Ureter (tissue), 1 donor: ENCODE measurements at regions not wholly inside any gene's neighbourhood (a gene's known extent, or its start where the extent isn't known, plus 50 kb on each side); places are given as distances from the start of the nearest gene placed in this dataset.

Experiments
- DNase-seq: peaks from one replicate; pipeline ENCODE4 v3.0.0-alpha.2; 2020; ENCODE audit warnings: low spot score
- donor health status: DM: yes; HTN: yes; CAD: no.

DNA sequence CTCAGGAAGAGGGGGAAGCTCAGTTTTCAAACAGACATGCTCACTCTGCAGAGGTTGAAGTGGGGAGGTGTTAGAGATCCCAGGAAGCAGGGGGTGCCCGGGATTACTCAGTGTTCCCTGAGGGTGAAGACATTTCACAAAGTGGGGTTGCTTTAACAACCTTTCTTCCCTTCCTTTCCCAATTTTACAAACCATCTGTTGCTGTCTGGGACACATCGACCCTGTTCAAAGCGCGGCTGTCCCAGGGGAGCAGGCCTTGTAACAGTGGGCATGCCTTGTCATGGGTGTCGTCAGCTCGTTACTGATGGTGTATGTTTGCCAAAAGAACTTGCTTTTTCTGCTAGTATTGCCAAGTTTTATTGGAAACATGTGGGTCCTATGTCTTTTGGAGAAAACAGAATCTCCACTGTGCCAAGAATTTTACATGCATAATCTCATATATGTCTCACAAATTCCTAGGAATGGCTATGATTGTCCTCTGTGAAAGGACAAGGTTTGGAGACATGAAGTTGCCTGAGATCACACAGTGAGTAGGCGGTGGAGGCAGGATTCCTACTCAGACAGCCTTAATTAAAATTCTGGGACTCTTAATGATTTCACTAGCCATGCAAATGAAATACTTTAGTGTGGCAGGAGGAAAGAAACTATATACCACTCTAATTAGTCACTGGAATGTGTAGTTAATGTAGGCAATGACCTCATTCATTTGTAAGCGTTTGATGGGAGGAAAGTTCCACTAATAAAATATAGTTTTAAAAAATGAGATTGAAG, 198.9 kb downstream of the NXNL2 start:
- DNase-seq, result no peak

DNA sequence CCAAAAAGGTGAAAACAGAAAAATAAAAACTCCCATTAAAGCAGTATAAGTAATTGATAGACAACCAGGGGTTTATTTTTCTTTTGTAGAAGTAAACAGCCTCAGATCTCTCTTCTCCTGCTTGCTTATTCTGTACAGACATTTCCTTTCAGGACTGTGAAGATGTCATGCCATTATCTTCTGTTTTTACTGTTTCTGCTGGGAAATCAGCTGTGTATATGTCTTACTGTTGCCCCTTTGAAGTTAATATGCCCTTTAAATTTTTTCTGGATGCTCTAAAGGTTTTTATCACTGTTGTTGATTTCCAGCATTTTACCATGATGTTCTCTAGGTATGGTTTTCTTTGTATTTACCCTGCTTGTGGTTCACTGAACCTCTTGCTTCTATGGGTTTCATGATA, 199.5 kb downstream of the NXNL2 start:
- no peak for DNase-seq

DNA sequence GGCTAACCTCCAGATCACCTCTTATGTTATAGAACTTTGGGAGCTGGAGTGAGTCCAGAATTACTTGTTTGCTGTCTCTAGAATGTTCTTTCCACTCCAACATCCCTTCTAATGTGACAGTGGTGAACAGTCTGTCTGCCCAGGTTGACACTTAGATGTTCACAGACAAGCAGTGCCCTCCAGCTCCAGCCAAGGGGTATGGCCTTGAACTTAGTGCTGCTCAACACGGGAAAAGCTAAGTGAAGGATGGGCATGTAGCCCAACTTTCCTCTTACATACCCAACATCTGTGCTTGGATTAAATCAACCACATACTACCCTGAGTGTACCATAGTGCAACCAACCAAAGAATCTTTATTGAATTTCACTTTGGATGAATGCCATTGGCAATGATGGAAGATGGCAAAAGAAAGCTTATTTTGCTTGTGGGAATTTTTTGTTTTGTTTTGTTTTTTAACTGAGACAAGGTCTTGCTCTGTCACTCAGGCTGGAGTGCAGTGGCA, 201.2 kb downstream of the NXNL2 start:
- DNase-seq, result no peak

DNA sequence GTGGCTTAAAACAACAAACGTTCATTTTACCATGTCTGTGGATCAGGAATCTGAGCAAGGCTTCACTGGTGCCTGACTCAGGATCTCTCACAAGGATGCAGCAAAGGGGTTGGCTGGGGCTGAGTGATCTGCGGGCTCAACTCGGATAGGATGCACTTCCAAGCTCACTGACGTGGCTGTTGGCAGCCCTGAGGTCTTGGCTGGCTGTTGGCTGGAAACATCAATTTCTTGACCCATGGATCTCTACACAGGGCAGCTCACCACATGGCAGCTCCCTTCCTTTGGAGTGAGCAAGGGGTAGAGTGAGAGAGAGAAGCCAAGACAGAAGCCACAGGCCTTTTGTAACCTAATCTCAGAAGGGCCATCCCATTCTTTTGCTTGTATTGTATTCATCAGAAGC, 202.1 kb downstream of the NXNL2 start:
- no peak for DNase-seq

DNA sequence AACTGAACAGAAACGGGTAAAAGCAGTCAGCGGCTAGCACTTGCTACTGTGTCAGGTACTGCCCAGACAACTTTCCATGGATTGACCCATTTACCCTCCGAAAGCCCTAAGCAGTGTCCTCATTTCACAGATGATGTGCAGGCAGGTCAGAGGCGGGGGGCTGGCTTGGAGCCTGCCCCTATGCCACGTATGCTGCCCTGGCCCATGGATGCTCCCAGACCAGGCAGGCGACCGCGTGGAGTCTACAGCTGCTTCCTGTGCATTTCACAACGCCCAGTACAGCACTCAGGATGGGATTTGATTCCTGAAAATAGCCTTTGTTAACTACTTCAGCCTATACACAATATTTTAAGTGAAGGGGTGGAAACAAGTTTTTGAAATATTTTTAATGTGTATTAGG, 202.9 kb downstream of the NXNL2 start:
- no peak for DNase-seq

DNA sequence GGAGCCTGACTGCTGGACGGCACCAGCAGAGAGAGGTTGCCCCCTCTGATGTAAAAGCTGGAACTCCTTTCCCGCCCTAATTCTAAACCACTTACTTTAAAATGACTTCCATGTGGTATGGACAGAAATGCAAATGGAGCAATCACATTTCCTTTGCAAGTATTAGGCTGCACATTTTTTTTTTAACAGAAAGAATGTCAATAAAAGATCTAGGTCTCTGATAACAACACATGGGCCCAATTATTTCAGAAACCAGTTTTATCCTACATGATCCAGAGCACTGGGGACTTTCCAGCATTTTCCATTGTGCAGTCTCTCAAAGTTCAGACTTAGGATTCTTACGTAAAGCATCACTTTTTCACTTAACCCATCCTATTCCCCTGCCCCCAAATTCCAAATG, 203.7 kb downstream of the NXNL2 start:
- no peak for DNase-seq

DNA sequence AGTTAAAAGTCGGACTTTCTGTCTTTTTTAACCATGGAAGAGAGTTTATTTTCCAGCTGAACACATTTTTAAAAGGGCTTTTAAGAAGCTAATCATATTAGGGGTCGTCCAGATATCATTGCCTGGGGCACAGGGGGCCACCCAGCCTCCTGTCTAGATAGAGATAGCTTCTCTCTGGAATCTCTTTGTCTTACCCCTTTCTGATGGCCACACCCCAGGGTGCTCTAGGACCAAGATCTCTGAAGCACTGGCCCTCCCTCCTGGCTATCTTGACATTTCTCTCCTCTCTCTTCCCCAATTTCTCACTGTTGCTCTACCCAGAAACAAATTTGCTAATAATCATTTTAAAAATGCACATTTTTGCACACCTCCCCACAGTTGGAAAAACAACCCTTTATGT, 204.4 kb downstream of the NXNL2 start:
- DNase-seq, result no peak

DNA sequence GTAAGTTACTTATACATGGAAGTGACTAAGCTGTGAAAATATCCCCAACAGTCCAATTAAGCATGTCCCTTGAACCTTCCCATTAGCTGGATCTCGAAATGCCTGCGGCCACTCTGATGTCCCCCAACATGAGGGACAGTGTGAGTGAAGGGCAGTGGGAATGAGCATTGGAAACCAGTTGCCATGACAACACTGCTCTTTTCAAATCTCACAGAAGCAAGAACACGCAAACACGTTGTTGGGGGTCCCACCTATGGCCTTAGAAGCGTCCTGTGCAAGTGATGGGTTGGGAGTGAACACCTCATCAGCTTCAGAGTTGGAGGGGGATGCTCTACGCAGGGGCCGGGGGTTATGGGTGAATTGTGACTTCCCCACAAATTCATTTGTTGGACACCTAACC, 205.9 kb downstream of the NXNL2 start:
- DNase-seq, result no peak

DNA sequence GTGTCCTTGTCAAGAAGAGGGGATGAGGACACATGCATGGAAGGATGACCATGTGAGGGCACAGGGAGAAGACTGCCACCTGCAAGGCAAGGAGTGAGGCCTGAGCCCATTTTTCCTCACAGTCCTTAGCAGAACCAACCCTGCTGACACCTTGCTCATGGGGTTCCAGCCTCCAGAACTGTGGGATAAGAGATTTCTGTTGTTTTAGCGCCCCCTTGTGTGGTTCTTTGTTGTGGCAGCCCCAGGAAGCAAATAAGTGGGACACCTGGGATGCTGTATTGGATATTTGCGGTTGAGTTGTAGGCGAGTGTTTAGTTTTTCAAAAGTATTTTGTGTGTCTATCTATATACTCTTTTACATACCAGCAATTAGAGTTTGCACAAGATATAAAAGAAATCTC, 206.4 kb downstream of the NXNL2 start:
- DNase-seq, result no peak

DNA sequence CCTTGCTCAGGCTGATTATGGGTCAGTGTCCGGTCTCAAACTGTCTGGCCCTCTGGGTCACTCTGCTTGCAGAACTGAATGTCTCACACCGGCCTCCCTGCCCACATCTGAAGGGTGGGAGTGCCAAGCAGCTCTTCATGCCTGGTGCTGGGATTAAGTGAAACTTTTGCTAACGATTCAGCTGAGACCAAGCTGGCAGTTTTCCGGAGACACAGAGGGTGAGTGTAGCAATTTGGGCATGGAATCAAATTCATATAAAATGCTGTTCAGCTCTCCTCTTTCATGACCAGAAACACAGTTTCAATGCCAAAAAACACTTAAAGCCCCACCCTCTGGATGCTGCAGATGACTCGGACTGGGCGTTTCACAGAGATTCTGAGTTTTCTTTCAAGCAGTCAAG, 207.5 kb downstream of the NXNL2 start:
- no peak for DNase-seq

DNA sequence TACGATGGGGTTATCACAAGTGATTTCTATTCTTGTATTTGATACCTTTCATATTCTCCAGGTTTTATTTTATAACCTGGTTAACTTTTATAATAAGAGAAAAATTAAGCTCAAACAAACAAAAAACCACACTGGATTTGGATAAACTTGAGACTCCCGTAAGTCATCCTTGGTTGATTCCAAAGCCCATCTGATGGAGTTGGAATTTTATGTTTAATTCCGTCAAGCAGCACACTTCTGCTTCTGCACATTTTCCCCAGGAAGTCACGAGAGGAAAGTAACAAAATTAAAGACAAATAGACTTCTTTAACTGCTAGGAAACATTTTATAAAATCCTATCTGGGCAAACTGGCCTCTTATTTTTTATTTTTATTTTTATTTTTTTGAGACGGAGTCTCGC, 207.9 kb downstream of the NXNL2 start:
- no peak for DNase-seq

DNA sequence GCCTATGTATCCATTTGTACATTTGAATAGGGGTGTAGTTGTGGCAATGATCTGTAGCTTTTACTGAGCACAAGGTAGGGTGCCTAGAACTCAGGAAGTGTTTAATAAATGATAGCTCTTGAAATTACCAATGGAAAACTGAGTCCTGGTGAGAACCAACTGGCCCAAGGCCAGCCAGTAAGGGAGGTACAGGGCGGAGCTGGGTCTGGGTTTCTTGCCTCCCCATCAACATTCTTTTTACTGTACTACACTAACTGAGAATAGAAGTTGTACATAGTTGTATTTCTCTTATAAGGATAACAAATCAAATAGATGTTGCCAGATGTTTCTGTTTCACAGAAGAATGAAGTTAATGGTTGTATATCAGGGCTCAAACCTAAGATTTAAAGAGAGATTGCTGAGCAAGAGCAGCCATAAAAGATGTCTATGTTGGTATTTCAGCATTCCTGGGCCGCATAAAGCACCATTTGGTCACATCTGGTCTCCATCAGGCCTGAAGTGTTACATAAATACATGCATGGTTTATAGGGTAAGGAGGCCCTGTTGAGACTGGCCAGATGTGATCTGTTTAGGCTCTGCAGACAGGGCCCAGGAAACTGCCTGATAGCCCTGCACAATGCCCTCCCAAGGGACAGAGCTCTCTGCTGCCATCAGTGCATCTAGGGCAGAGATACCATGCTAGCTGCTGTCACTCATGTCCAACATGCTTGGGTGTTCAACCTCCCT, 210.5 kb downstream of the NXNL2 start:
- DNase-seq, result no peak

DNA sequence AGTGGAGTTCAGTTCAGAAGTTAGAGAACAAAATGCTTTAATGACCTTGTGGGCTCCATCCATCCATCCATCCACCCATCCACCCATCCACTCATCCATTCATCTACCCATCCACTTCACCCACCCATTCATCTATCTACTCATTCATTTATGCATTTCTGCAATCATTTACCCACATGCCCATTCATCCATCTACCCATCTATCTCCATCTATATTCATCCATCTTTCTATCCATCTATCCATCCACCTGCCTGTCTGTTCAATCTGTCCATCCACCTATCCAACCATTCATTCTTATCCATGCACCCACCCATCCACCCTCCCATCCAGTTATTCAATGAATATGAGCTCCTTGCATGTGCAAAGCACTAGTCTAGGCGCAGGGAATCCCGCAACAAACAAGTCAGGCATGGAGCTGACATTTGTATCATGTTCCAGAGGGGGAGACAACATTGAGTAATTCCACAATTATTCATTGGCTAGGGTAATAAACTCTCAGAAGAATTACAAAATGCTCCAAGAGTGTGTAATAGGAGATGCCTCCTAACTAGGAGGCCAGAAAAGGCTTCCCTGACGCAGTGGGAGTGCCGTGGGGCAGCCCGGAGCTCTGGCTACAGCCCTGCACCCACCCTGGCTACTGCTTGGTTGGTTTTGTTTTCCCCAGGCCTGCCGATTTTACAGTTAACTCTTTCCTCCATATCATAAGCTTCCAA, 211.2 kb downstream of the NXNL2 start:
- no peak for DNase-seq

DNA sequence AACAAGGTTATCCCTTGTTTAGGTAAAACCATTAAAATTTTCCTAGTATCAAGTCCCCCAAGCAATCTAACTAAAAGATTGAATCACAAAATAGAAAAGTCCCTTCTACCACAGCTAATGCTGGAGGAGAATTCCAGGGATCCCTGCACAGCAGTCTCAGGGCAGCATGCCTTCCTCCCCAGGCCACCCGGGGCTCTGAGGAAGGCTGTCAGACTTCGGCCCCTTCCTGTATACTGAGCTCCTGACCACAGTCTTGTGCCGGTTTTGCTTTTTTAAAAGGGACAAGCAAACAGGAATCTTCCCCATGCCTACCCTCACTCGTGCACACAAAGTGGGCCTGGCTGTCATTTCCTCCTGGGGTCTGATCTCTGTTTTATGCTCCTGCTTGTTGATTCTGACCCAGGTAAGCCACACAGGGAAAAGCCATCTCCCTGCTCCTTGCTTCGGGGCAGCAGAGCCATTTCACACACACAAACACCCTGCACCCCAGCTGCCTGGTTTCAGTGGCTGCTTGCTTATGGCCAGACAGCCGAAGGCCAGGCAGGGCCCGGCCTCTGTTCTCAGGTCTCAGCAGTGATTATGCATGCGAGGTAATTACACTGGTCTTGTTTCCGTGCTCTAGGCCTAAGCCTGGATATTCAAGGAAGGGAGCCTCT, 211.9 kb downstream of the NXNL2 start:
- no peak for DNase-seq

DNA sequence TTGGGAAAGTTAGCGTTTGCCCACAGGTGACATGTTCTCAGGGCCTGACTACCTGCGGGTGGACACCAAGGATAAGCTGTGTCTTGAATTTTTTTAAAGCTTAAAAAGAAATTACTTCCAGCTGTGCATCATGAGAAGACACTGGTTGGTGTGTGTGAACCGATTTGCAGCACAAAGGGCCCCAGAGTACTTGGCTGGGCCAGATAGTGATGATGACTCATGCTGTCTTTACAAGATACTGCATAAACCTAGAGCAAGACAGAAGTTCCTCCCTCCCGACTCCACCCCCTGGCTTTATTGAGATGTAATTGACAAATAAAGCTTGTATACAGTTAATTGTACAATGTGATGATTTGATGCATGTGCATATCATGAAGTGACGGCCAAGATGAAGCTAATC, 212.8 kb downstream of the NXNL2 start:
- no peak for DNase-seq

DNA sequence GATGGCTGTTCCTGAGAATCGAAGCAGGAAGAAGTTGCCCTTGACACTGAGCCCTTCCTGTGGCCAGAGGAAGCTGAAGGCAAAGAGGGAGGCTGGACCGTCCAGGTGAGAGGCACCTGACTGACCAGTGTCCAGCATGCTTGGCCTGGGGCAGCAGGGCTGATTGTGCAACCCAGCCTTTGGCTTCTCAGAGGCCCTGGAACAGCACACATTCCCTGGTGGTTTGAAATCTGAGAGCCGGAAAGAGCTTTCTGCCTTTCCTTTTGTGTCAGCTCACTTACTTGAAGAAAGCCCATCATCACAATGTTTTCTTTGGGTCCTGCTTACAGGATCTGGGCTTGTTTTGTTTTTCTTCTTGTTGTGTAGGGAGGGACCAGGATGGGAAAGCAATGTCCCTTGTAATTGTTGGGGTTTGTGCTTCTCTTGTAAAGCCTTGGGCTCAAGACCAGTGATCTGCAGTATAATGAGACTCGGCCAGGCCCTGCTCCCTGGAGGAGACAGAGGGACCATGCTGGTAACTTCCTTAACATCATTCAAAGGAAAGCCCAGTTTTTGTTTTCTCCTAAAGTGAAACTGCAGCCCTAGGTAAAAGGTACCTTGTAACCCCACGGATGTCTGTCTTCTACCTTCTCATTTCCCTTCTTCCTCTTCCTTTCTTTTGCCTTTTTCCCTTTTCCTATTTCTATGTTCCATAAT, 213.7 kb downstream of the NXNL2 start:
- no peak for DNase-seq

DNA sequence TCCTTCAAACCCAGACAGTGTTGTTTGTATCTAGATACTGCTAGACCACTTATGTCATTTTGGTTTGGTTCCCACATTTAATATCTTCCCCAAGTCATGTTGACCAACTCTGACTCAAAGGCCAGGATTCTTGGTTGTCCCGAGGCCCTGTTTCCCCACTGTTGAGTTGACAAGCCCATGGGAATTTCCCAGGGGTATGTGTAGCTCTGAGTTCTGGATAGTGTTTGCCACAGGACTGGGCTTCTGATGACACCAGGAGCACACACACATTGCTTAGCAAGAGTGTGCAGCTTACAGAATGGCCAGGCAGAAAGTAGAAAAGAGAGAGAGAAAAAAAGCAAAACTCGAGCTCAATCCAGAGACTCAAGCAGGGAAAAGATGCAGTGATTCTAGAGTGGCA, 214.4 kb downstream of the NXNL2 start:
- DNase-seq, result no peak

DNA sequence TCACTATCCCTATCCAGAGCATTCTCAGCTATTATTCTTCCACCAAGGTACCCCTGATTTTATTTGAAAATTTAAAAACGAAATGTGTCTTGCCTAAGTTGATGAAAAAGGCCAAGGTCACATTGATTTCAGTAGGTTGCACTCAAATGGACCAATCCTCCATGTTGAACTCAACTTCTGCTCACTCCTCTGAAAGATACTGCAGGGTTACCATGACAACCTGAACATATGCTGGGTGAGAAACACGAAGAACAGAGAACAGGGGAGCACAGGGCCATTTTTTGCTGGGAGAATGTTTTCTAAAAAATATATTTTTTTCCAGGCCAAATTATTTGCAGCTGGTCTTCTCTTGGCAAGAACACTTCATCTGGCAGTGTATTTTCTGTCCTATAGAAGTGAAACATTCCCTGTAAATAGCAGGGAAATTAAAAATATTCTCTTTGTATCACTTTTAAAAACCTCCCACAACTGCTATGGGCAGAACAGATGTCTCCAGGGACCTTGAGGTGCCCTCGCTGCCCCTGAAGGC, 215.9 kb downstream of the NXNL2 start:
- DNase-seq, result no peak

DNA sequence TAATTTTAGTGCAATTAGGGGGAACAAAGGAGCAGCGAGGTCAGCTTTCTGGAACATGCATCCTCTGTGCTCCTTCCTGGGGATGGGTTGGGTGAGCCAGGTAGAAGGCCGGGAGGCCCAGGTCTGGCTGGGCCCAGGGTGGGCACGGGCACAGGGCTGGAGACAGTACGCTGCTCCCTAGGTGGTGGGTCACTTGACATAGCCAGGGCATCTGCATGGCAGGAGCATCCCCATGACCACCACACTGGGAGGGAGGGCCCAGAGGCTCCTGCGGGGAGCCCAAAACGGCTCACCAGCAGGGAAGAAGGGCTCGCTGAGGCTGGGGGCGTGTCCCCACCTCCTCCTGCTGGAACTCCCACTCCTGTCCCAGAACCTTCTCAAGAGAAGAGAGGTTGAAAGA, 216.8 kb downstream of the NXNL2 start:
- no peak for DNase-seq

DNA sequence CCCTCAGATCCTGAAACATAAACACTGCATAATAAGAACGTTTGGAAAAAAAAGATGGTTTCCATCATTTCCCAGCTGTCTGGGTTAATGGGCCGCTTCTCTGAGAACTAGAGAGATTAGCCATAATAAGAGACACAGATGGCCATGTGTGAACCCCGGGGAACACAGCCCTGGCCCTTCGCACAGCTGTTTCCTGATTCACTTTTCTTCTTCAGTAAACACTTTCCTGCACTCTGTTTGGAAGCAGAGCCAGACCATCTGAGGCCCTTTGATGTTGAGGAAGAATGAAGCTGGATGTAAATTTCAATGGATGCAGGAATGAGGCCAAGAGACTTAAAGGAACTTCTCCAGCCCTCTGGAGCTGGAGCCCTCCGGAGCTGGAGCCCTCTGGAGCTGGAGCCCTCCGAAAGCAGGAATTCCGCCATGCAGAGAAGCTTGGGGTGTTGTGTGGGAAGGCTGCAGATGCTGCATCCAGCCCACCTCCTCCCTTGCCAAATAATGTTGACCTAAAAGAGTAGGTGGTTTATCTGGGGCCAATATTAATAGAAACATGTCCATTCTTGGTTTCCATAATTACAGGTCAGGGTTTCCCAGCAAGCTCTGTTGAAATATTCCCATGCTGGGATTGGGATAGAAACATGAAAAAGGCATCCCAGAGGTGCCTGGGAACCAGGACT, 218.9 kb downstream of the NXNL2 start:
- DNase-seq, result no peak

DNA sequence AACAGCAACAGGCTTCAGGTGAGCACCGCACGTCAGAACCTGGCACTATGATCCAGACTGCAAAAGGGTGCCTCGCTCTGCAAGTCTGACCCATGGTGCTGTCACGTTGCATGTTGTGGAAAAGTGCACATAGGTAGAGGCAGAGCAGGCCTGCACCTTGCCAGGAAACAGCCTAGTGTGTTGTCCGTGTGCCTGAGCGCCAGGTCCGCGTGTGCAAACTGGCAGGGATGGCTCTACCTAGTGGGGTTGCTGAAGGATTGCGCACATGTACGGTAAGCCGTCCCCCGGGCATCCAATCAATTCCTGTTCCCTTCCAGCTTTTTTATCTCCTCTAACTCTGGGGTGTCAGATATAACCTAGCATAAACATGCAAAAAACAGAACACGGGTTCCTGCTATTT, 219.5 kb downstream of the NXNL2 start:
- DNase-seq, result no peak
